AG04449 (cell line): ENCODE measurements at regions not wholly inside any gene's neighbourhood (a gene's known extent, or its start where the extent isn't known, plus 50 kb on each side); places are given as distances from the start of the nearest gene placed in this dataset.

ENCODE experiments used
- CTCF ChIA-PET: fragments of 350-600 bp; formaldehyde crosslinking; extraction: SDS; loops from one replicate; lab custom pipeline; 2021; ENCODE audit warnings: antibody characterized with exemption; lab: Yijun Ruan, JAX
- POLR2A ChIA-PET: fragments of 400-600, 350-600 bp; formaldehyde crosslinking; extraction: SDS; loops from one replicate; lab custom pipeline; 2020; ENCODE audit warnings: antibody characterized with exemption, inconsistent platforms; lab: Yijun Ruan, JAX
- DNase-seq: peaks from one replicate; pipeline ENCODE4 v3.0.0-alpha.2; 2010; ENCODE audit warnings: low read depth, low spot score
- H3K4me3 ChIP-seq: 2 replicates; pipeline ENCODE4 v1.5.1; 2011; ENCODE audit warnings: low read depth, mild to moderate bottlenecking, control low read depth, low read length
- TF ChIP-seq, protein P1 (sequence below): IDR thresholded peaks from one replicate; pipeline ENCODE4 v1.5.1; 2011; ENCODE audit warnings: mild to moderate bottlenecking, moderate library complexity, low read length, control low read depth, inconsistent platforms; ENCODE audit not compliant: insufficient read depth; ENCODE audit errors: missing control alignments

DNA sequence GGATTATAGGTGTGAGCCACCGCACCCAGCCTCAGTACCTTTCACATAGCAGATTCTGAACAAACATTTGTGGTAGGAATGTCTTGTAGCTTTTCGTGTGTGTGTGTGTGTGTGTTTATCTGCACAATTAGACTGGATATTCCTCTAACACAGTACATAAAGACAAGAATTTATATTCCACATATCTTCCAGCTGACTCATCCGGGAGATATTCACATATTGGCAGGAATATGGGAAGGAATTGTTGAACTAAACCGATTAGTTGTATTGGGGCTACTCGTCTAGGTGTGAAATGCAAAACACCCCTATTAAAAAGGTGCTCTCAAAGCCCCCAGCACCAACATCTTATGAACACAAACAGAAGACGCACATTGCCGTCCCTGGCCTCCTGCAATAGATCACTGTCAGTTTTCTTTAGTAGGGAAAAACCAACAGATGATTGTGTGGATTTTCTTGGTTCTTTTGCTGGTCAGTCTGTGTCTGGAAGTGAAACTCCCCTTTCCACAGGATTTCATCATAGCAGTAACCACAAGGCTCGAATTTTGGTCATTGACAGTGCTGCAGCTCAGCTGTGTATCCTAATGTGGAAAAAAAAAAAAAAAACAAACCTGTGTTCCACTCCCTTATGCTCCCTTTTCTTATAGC is 208.5 kb upstream of the ACVR2A start:
- CTCF ChIA-PET = no interaction called here
- H3K4me3 ChIP-seq = no peak overlapping the region
- POLR2A ChIA-PET = no interaction called here
- TF ChIP-seq, protein P1, sequence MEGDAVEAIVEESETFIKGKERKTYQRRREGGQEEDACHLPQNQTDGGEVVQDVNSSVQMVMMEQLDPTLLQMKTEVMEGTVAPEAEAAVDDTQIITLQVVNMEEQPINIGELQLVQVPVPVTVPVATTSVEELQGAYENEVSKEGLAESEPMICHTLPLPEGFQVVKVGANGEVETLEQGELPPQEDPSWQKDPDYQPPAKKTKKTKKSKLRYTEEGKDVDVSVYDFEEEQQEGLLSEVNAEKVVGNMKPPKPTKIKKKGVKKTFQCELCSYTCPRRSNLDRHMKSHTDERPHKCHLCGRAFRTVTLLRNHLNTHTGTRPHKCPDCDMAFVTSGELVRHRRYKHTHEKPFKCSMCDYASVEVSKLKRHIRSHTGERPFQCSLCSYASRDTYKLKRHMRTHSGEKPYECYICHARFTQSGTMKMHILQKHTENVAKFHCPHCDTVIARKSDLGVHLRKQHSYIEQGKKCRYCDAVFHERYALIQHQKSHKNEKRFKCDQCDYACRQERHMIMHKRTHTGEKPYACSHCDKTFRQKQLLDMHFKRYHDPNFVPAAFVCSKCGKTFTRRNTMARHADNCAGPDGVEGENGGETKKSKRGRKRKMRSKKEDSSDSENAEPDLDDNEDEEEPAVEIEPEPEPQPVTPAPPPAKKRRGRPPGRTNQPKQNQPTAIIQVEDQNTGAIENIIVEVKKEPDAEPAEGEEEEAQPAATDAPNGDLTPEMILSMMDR = no peak
- no peak for DNase-seq

DNA sequence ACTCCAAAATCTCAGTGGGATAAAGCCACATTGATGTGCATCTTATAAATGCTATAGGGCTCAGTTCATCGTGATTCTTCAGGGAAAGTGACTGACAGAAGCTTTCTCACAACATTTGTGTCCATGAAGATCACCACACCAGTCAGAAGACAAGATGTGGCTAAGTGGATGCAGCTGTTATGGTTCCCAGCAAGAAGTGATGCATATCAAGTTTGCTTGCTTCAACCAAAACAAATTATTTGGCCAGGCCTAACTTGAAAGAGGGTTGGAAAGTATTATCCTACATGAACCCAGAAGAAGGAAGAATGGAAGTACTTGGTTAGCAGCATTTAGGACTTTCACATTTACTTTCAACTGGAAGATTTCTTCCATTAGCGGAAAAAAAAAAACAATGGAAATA is 210.0 kb upstream of the ACVR2A start:
- H3K4me3 ChIP-seq = no peak overlapping the region
- POLR2A ChIA-PET = no interaction called here
- CTCF ChIA-PET = no interaction called here
- TF ChIP-seq, protein P1 = no peak
- DNase-seq = no peak

GRCh38 chr2:147632198-147632597 is 212.6 kb upstream of the ACVR2A start:
- H3K4me3 ChIP-seq = no peak overlapping the region
- ChIA-PET POLR2A (no interaction called here), CTCF (no interaction called here)
- TF ChIP-seq, protein P1 = no peak
- DNase-seq = no peak

- H3K4me3 ChIP-seq = no peak overlapping the region
Observed at GRCh38 chr2:147631294-147631693, 213.5 kb upstream of the ACVR2A start.

DNA sequence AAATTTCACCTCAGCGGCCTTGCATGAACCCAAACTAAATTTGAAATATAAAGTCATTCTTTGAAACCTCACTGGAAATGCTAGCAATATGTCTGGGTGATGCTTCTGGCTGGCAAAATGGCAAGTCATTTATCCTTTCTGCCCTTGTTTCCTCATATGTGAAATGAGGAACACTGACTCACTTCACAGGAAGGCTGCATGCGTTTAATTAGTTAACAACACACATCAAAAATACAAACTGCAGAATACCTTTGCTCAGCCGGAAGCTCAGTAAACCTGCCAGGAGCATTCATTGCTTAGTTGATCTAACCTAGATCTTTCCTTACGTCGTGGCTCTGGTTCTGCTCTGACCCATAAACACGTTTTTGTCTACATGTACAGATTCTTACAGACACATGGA is 214.2 kb upstream of the ACVR2A start:
- H3K4me3 ChIP-seq = no peak overlapping the region
- ChIA-PET POLR2A (no interaction called here), CTCF (no interaction called here)
- no peak for DNase-seq
- TF ChIP-seq, protein P1 = no peak

More at GRCh38 chr2:147631294-147631693, 213.5 kb upstream of the ACVR2A start:
- ChIA-PET CTCF (no interaction called here), POLR2A (no interaction called here)
- DNase-seq = no peak
- TF ChIP-seq, protein P1 = no peak

DNA sequence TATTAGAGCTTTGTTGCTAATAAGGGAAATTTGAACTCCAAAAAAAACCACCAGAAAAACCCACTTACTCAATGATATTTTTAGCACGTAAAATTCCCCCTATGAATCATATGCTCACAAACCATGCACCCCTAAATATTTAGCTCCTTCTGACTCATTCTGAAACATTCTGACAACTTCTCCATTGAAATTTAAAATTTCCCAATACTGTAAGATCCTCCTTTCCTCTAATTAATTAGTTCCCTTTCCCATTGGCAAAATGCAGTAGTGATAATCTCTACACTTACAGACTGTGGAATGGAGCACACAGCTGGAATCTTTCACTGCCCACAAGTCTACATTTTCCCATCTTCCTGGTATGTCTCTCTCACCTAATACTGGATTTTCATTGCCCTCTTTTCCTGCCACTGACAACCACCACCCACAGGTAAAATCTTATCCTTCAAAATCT is 215.8 kb upstream of the ACVR2A start:
- no peak for DNase-seq
- no peak overlapping the region for H3K4me3 ChIP-seq
- TF ChIP-seq, protein P1 = no peak
- ChIA-PET POLR2A (no interaction called here), CTCF (no interaction called here)
